Esophagus (tissue), 2 donors: ENCODE measurements at regions not wholly inside any gene's neighbourhood (a gene's known extent, or its start where the extent isn't known, plus 50 kb on each side); places are given as distances from the start of the nearest gene placed in this dataset.

Experiments
- H3K27ac ChIP-seq, 2 donors: one replicate each; pipeline ENCODE4 v1.5.1; 2013; ENCODE audit warnings: low read depth in 2 of 2, mild to moderate bottlenecking in 2 of 2, inconsistent platforms in 1 of 2, low read length in 1 of 2, moderate library complexity in 1 of 2
- H3K27me3 ChIP-seq, 2 donors: one replicate each; pipeline ENCODE4 v1.6.1; 2013; ENCODE audit warnings: low read length in 2 of 2, control low read depth in 1 of 2, mild to moderate bottlenecking in 1 of 2; ENCODE audit not compliant: insufficient read depth in 2 of 2, control insufficient read depth in 1 of 2
- H3K36me3 ChIP-seq, 2 donors: one replicate each; pipeline ENCODE4 v1.6.1; 2013; ENCODE audit warnings: low read length in 1 of 2; ENCODE audit not compliant: control insufficient read depth in 2 of 2, insufficient read depth in 2 of 2
- H3K4me1 ChIP-seq, 2 donors: one replicate each; pipeline ENCODE4 v1.6.1; 2013; ENCODE audit warnings: low read length in 1 of 2; ENCODE audit not compliant: control insufficient read depth in 2 of 2, insufficient read depth in 2 of 2
- H3K4me3 ChIP-seq, 2 donors: one replicate each; pipeline ENCODE4 v1.5.1; 2013; ENCODE audit warnings: low read length in 2 of 2, mild to moderate bottlenecking in 2 of 2, low read depth in 1 of 2, moderate library complexity in 1 of 2
- H3K9me3 ChIP-seq, 2 donors: one replicate each; pipeline ENCODE4 v1.6.1; 2013; ENCODE audit warnings: mild to moderate bottlenecking in 2 of 2, low read depth in 1 of 2, low read length in 1 of 2, moderate library complexity in 1 of 2; ENCODE audit not compliant: control insufficient read depth in 2 of 2, insufficient read depth in 1 of 2
- WGBS, 2 donors: extraction: QIAGEN DNeasy Blood & Tissue Kit; methylation state at CpG; one replicate each; pipeline ENCODE4 v1.1.7; 2013; 5-methylcytosine and 5-hydroxymethylcytosine counted together
- donor health status: healthy with polysubstance abuse.
- donor health status: Bipolar disorder and iron deficiency.

DNA sequence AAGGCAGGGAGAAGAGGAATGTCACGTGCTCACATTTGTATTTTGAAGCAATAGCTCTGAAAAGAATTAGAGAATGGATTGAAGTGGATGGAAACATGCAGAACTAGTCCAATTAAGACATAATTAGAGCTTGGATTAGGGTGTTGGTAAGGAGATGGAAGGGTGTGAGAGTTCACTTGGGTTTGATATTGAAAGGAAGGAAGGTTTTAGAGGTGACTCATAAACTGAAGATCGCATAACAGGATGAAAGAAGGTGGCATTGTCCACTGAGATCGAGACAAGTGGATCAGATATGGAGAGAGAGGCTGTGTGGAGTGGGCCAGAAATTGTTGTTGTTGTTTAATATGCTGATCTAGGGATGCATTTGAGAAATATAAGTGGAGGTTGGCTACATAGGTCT lies 244.0 kb upstream of the SMIM31 start:
- WGBS, 2 donors, result 25 to 32% methylated on average over 3 of the region's 3 CpGs
- no peaks in the 10 kb centered on the region for H3K27me3 ChIP-seq
- no peaks in the 10 kb centered on the region for H3K4me1 ChIP-seq
- H3K4me3 ChIP-seq, result no peak overlapping the region
- H3K36me3 ChIP-seq, result no peaks in the 10 kb centered on the region
- peak overlapping the region in 1 of 2 donors; percentile 42 for H3K27ac ChIP-seq
- H3K9me3 ChIP-seq, result no peaks in the 10 kb centered on the region

DNA sequence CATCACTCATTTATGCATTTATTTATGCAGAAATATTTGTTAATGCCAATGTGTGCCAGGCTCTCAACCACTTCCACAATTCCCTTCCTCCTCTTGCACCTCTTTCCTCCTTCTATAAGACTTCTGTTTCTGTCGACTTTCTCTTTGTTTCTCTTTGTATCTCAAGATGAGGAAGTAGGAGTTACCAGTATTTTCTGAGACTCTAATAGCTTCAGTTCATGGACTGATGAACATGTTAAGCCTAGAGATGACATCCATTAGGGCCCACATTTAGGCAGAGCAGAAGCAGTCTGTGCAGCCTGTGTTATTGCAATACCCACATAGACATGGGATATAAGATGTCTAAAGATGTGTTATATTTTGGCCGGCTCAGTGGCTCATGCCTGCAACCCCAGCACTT lies 241.8 kb upstream of the SMIM31 start:
- no peak overlapping the region for H3K27ac ChIP-seq
- H3K4me3 ChIP-seq, result no peak overlapping the region
- no peaks in the 10 kb centered on the region for H3K36me3 ChIP-seq

DNA sequence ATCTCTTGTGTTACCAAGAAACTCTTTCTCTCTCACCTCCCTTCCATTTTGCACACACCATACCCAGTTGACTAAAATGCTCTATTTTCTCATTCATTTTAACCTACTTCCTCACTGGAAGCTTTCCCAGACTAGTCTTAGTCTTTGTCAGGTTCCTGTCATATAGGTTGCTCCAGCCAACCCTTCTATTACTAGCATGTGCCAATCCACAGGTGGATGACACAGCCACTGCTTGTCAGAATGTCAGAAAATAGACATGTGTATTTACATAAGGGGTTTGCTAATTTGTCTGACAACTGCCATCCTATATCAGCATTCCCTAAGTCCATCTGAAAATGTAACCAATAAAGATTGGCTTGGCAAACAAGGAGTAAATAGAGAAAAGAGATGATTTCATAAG lies 239.2 kb upstream of the SMIM31 start:
- H3K27ac ChIP-seq, result no peak overlapping the region
- H3K4me1 ChIP-seq, result no peaks in the 10 kb centered on the region
- no peak overlapping the region for H3K4me3 ChIP-seq
- H3K27me3 ChIP-seq, result no peaks in the 10 kb centered on the region
- H3K36me3 ChIP-seq, result no peaks in the 10 kb centered on the region
- no peaks in the 10 kb centered on the region for H3K9me3 ChIP-seq

More for the DNA sequence above, 241.8 kb upstream of the SMIM31 start:
- no peaks in the 10 kb centered on the region for H3K4me1 ChIP-seq
- no peaks in the 10 kb centered on the region for H3K9me3 ChIP-seq
- WGBS, 2 donors, result 59 to 69% methylated on average over 2 of the region's 2 CpGs
- no peaks in the 10 kb centered on the region for H3K27me3 ChIP-seq

DNA sequence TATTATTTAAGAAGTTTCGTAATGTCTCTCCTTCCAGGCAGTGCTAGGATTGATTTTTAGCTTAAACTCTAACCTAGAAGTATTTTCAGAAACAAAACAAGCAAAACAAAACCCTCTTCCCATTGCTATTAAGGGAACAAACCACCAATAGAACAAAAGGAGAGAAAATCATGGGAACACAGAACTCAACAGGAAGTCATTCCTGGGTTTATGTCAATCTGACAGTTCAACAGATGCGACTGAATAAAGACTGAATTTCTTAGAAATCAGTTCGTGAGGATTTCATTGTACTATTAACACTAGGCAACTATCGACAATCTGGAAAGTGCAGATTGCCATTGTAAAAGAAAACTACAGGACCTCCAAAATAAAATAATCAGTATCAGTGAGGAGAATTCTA lies 229.1 kb upstream of the SMIM31 start:
- Histone ChIP-seq H3K4me3 (no peak overlapping the region), H3K27me3 (no peaks in the 10 kb centered on the region), H3K36me3 (no peaks in the 10 kb centered on the region), H3K27ac (no peak overlapping the region), H3K9me3 (no peaks in the 10 kb centered on the region), H3K4me1 (peaks cover 0 to 7% of the 10 kb centered on the region in 2 donors)
- 57 to 77% methylated on average over 4 of the region's 4 CpGs for WGBS, 2 donors

DNA sequence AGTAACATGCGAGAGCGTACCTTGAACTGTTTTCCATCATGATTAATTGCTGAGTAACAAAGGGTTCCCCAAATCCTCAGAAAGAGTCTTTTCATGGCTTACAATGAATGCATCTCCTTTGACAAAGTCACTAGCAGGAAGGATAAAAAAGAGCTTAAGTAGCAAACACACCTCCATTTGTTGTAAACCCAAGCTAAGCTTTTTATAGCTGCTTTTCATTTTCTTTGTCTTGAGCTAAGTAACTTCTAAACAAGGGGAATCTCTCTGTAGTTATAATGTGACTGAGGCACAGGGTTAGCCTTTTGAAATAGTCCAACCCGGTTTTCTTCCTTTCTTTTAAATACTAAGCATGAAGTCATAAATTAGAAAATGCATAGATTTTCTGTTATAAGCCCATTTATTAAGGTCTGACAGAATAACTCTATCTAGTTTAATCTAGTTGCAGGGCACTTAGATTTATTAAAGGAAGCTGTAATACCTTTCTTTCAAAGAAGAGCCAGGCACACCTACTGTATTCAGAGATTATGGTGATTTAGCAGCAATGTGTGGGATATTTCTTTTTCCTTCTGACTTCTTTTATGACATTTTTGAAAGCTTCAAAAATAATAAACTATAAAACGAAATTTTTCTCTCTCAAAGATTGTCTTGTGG lies 226.9 kb upstream of the SMIM31 start:
- no peak overlapping the region for H3K4me3 ChIP-seq
- H3K4me1 ChIP-seq, result peaks cover 0 to 7% of the 10 kb centered on the region in 2 donors
- no peaks in the 10 kb centered on the region for H3K36me3 ChIP-seq
- 44 to 47% methylated on average over 4 of the region's 4 CpGs for WGBS, 2 donors
- no peaks in the 10 kb centered on the region for H3K27me3 ChIP-seq
- H3K27ac ChIP-seq, result no peak overlapping the region
- H3K9me3 ChIP-seq, result no peaks in the 10 kb centered on the region

DNA sequence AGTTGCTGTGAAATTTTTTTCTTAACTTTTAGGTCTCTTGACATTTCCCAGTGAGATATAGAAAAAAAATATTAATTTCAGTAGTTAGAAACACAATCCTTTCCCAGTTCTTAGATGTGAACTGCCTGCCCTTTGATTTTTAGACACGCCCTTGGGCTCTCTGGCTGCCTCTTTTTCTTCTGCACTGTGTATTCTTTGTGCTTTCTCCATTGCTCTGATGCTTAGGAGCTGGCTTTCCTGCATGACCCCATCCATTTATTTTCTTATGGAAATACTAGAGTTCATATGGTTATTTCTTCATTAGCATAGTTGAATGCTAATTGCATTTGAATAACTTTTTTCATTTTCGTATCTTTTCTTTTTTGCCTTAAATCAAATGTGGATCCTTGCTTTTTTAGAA lies 224.9 kb upstream of the SMIM31 start:
- H3K36me3 ChIP-seq, result no peaks in the 10 kb centered on the region
- H3K27ac ChIP-seq, result no peak overlapping the region
- no peaks in the 10 kb centered on the region for H3K9me3 ChIP-seq
- no peak overlapping the region for H3K4me3 ChIP-seq
- H3K27me3 ChIP-seq, result no peaks in the 10 kb centered on the region
- 71 to 82% methylated on average over 2 of the region's 2 CpGs for WGBS, 2 donors
- H3K4me1 ChIP-seq, result peaks cover 0 to 7% of the 10 kb centered on the region in 2 donors

DNA sequence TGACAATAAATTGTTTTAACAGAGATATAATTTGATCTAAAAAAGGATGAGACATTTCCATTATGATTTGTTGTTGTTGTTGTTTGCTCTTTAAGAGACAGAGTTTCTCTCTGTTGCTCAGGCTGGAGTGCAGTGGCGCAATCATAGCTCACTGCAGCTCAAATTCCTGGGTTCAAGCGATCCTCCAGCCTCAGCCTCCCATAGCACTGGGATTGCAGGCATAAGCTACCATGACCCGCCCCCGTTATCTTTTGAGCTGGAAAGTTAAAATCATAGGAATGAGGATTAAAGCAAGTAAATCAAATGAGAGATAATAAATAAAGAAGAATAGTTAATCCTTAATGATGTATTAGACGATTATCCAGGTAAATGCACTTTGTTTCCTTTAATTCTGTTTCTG lies 224.4 kb upstream of the SMIM31 start:
- Histone ChIP-seq H3K27me3 (no peaks in the 10 kb centered on the region), H3K4me3 (no peak overlapping the region), H3K36me3 (no peaks in the 10 kb centered on the region), H3K9me3 (no peaks in the 10 kb centered on the region), H3K4me1 (peaks cover 0 to 7% of the 10 kb centered on the region in 2 donors), H3K27ac (no peak overlapping the region)
- 83 to 86% methylated on average over 5 of the region's 5 CpGs for WGBS, 2 donors

DNA sequence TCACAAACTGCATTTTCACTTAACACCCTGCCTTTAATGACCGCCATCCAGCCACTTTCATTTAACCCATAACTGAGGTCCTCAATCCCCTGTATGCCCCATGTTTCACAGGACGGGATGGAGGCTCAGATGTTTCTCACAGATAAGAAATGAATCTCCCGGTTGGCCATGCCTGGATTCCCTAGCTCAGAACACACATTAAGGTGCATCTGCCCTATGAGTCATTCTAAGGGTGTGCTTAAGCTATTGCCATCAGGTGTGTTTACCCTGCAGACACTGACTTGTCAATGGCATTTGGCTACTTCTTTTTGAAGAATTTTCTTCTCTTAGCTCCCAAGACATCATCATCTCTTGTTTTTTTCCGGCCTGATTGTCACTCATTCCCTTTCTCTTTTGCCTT lies 222.6 kb upstream of the SMIM31 start:
- no peaks in the 10 kb centered on the region for H3K36me3 ChIP-seq
- H3K27me3 ChIP-seq, result no peaks in the 10 kb centered on the region
- WGBS, 2 donors, result 55 to 59% methylated on average over 4 of the region's 4 CpGs
- H3K4me1 ChIP-seq, result peaks cover 0 to 2% of the 10 kb centered on the region in 2 donors
- no peaks in the 10 kb centered on the region for H3K9me3 ChIP-seq
- H3K4me3 ChIP-seq, result no peak overlapping the region
- no peak overlapping the region for H3K27ac ChIP-seq

DNA sequence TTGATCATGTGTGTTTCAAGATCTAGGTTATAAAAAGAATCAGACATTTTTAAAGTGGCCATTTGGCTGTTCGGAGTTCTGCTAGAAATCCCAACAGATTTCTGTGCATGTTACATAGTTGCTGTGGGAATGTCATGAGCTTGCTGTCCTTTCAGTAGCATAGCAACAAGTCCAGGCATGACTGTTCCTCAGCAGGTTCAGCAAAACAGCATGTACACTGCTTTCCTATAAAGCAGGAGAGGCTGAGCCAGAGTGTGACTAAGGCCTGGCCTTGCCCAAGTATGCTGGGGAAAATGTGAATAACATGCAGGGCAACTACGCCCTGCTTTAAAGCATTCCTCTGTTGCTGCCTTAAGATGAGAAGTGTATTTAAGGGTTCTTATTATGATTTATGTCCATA lies 217.1 kb upstream of the SMIM31 start:
- Histone ChIP-seq H3K4me1 (no peaks in the 10 kb centered on the region), H3K4me3 (no peak overlapping the region), H3K9me3 (peaks cover 2 to 6% of the 10 kb centered on the region in 2 donors), H3K27me3 (no peaks in the 10 kb centered on the region), H3K36me3 (no peaks in the 10 kb centered on the region), H3K27ac (no peak overlapping the region)
- 48 to 64% methylated on average over 2 of the region's 2 CpGs for WGBS, 2 donors

DNA sequence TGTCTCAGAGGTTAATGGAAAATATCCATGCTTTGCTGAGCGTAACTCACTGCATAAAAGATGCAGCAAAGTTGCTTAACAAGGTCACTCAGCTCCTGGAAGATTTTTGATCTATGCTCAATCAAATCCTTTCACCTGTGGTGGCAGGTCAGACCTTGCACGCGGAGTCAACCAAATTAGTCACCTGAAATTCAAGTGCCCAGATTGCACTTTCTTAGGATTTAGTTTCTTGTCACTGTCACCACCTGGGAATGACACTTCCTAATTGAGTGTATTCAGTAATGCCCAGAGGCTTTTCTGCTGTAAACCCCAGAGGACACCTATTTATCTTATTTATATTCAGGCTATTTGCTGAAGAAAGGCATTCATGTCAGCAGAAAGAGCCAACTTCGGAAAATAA lies 215.8 kb upstream of the SMIM31 start:
- Histone ChIP-seq H3K4me3 (no peak overlapping the region), H3K27me3 (no peaks in the 10 kb centered on the region), H3K36me3 (no peaks in the 10 kb centered on the region), H3K9me3 (peaks cover 2 to 6% of the 10 kb centered on the region in 2 donors), H3K4me1 (no peaks in the 10 kb centered on the region), H3K27ac (peak overlapping the region; percentile 70 to 83)
- WGBS, 2 donors, result 47 to 51% methylated on average over 4 of the region's 4 CpGs
